ENCODE measurements at regions not wholly inside any gene's neighbourhood (a gene's known extent, or its start where the extent isn't known, plus 50 kb on each side); places are given as distances from the start of the nearest gene placed in this dataset.

- TF ChIP-seq CEBPB (IDR thresholded peaks at IDR 0.05) (no peak), RAD21 (IDR thresholded peaks at IDR 0.05; ENCODE audit: low read depth) (no peak), TCF12 (IDR thresholded peaks at IDR 0.05; ENCODE audit: low read depth) (no peak), TEAD4 (IDR thresholded peaks at IDR 0.05) (no peak), USF1 (IDR thresholded peaks at IDR 0.05) (no peak), YY1 (IDR thresholded peaks at IDR 0.05; ENCODE audit: low read depth) (no peak), TAF1 (IDR thresholded peaks at IDR 0.05; ENCODE audit: low read depth) (no peak), MAX (IDR thresholded peaks at IDR 0.05) (no peak), EGR1 (IDR thresholded peaks at IDR 0.05) (no peak), CREB1 (IDR thresholded peaks at IDR 0.05; ENCODE audit: low read depth) (no peak)
Measured at GRCh38 chr19:5396963-5397362, 56.4 kb upstream of the PTPRS start.

All from Ishikawa (cell line).